Globus pallidus (tissue), 1 donor: ENCODE measurements at regions not wholly inside any gene's neighbourhood (a gene's known extent, or its start where the extent isn't known, plus 50 kb on each side); places are given as distances from the start of the nearest gene placed in this dataset.
"Not testable (repeated sequence)": the region's sequence is repeated elsewhere in the genome, so short reads cannot be mapped to it uniquely, and the experiment has no call there.

Experiments
- DNase-seq: peaks from one replicate; pipeline ENCODE4 v3.0.0-alpha.2; 2015; ENCODE audit warnings: low spot score

- DNase-seq: no peak
Measured at GRCh38 chr12:46572644-46573346, 200.2 kb upstream of the SLC38A2 start.

GRCh38 chr12:46571608-46572007 lies 199.0 kb upstream of the SLC38A2 start:
- no peak for DNase-seq

- no peak for DNase-seq
Measured at GRCh38 chr12:46569826-46570439, 197.4 kb upstream of the SLC38A2 start.

- no peak for DNase-seq
Measured at GRCh38 chr12:46567667-46568066, 195.1 kb upstream of the SLC38A2 start.

- DNase-seq: peak; percentile 12
Measured at GRCh38 chr12:46562625-46563225, 190.2 kb upstream of the SLC38A2 start.

- DNase-seq: not testable (repeated sequence)
Measured at GRCh38 chr12:46561769-46562624, 189.4 kb upstream of the SLC38A2 start.

GRCh38 chr12:46560874-46561273 lies 188.3 kb upstream of the SLC38A2 start:
- no peak for DNase-seq

GRCh38 chr12:46560089-46560488 lies 187.5 kb upstream of the SLC38A2 start:
- no peak for DNase-seq

- no peak for DNase-seq
Measured at GRCh38 chr12:46559311-46559710, 186.7 kb upstream of the SLC38A2 start.

- no peak for DNase-seq
Measured at GRCh38 chr12:46558677-46559076, 186.1 kb upstream of the SLC38A2 start.

GRCh38 chr12:46557539-46558373 lies 185.2 kb upstream of the SLC38A2 start:
- DNase-seq: no peak

GRCh38 chr12:46556819-46557524 lies 184.4 kb upstream of the SLC38A2 start:
- no peak for DNase-seq

- DNase-seq: no peak
Measured at GRCh38 chr12:46556105-46556559, 183.6 kb upstream of the SLC38A2 start.

- DNase-seq: no peak
Measured at GRCh38 chr12:46555406-46555852, 182.9 kb upstream of the SLC38A2 start.

- DNase-seq: no peak
Measured at GRCh38 chr12:46554460-46554859, 181.9 kb upstream of the SLC38A2 start.

GRCh38 chr12:46553911-46554310 lies 181.3 kb upstream of the SLC38A2 start:
- DNase-seq: no peak

- DNase-seq: no peak
Measured at GRCh38 chr12:46553266-46553665, 180.7 kb upstream of the SLC38A2 start.

GRCh38 chr12:46550266-46550879 lies 177.8 kb upstream of the SLC38A2 start:
- DNase-seq: no peak

GRCh38 chr12:46549527-46550265 lies 177.1 kb upstream of the SLC38A2 start:
- DNase-seq: no peak
